Erythroblast (primary cell): ENCODE measurements at regions not wholly inside any gene's neighbourhood (a gene's known extent, or its start where the extent isn't known, plus 50 kb on each side); places are given as distances from the start of the nearest gene placed in this dataset.

Source experiments
- GATA1 ChIP-seq: IDR thresholded peaks from 2 replicates; pipeline ENCODE4 v1.6.1; 2011; ENCODE audit warnings: low read depth, mild to moderate bottlenecking, control low read depth, low read length, moderate library complexity
- POLR2A ChIP-seq: IDR thresholded peaks from 2 replicates; pipeline ENCODE4 v1.6.1; 2011; ENCODE audit warnings: mild to moderate bottlenecking, low read length

DNA sequence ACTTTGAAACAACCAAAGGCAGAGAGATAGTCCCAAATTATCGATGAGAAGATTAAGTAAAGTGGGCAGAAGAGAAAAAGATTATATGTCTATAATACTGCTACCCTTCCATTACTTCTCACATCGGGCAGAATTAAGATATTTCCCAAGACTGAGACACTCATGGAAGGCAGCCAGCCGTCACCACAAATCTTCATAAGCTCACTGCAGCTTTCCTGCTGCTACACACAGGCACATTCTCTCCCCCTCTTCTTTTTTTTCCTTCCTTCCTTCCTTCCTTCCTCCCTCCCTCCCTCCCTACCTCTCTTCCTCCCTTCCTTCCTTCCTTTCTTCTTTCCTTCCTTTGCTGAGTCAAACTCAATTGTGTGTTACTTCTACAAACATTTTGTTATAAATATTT lies 58.7 kb upstream of the SPATA31C2 start:
- TF ChIP-seq POLR2A (no peak), GATA1 (no peak)
